ENCODE measurements at regions not wholly inside any gene's neighbourhood (a gene's known extent, or its start where the extent isn't known, plus 50 kb on each side); places are given as distances from the start of the nearest gene placed in this dataset.

- TF ChIP-seq CTCF (IDR thresholded peaks at IDR 0.05; ENCODE audit: low read depth, low read length) (no peak), POLR2A (IDR thresholded peaks at IDR 0.05; ENCODE audit: extremely low read depth, insufficient read length) (no peak)
These were observed 66.4 kb downstream of the PSMG1 start for GRCh38 chr21:39116761-39117439.
